Fibroblast of mammary gland (primary cell): ENCODE measurements at regions not wholly inside any gene's neighbourhood (a gene's known extent, or its start where the extent isn't known, plus 50 kb on each side); places are given as distances from the start of the nearest gene placed in this dataset.

ENCODE experiments used
- DNase-seq: peaks from one replicate; pipeline ENCODE4 v3.0.0-alpha.2; 2010; ENCODE audit warnings: low read depth
- H3K4me3 ChIP-seq: 2 replicates; pipeline ENCODE4 v1.5.1; 2011; ENCODE audit warnings: low read depth, mild to moderate bottlenecking, low read length, moderate library complexity; ENCODE audit not compliant: control insufficient read depth
- CTCF ChIP-seq: conservative IDR thresholded peaks from 2 replicates; pipeline ENCODE4 v1.5.1; 2011; ENCODE audit warnings: low read depth, low read length, inconsistent platforms; ENCODE audit not compliant: control insufficient read depth, insufficient read depth

DNA sequence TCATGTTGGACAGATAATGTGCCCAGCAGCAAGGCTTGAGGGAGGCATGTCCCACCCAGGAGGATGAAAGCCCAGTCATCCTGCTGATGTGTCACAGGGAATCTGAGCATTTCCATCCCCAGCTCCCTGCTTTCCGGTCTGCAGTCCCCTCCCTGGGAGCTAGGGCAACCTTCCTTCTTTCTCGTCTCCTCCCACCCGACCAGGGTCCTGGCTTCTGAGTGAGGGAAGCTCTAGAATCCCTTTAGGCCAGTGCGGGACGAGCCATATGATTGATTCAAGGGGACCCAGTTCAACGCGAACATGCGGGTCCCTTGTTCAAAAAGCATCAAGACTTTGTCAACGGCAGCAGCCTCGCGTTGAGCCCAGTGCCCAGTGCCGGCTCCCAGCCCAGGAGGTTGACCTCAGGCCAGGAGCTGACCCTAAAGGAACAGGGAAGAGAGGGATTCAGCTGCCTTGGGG lies 96.7 kb upstream of the TMPRSS2 start:
- H3K4me3 ChIP-seq: no peak overlapping the region
- TF ChIP-seq CTCF: no peak
- no peak for DNase-seq

- no peak for TF ChIP-seq CTCF
- no peak for DNase-seq
- H3K4me3 ChIP-seq: no peak overlapping the region
These were observed 95.5 kb upstream of the TMPRSS2 start for GRCh38 chr21:41603476-41603875.

DNA sequence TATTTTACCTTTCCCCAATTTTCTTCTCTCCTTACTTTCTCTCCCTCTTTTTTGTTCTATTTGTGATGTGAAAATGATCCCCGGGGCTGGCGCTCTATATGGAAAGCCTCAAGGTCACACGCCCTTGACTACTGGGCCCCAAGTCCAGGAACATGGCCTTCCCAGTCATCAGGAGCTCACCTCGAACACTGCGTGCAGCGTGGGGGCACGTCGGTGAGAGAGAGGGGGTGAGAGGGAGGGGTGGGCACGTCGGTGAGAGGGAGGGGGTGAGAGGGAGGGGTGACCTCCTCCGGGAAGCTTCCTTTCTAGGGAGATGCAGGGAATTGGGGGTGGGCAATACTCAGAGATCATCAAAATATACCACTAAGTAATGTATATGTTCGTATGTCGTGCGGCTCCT lies 94.6 kb upstream of the TMPRSS2 start:
- no peak overlapping the region for H3K4me3 ChIP-seq
- TF ChIP-seq CTCF: no peak
- no peak for DNase-seq

- peak; percentile 11 for DNase-seq
- no peak for TF ChIP-seq CTCF
- H3K4me3 ChIP-seq: no peak overlapping the region
These were observed 93.8 kb upstream of the TMPRSS2 start for GRCh38 chr21:41601573-41602368.

DNA sequence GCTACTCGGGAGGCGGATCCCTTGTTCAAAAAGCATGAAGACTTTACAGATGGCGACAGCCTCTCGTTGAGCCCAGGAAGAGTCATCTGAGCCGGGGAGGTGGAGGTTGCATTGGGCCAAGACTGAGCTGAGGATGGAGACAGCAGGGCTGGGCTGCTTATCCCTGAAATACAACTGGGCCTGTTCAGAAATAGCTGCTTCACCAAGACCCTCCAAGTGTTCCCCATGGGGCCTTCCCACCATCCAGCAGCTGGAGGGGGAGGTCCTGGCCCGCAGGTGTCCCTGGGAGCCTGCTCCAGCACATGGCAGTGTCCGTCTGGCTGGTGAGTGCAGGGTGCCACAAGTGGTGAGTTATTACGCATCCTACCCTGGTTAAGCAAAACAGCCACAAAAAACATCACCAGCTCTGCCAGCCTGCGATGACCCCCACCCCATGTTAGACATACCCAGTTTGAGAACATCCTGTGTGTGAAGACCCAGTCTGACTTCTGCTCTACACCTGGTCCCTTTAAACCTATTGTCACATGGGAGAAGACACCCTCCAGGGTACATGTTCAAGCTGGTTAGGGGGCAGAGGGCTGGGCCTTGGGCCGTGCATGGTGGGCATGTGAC lies 93.1 kb upstream of the TMPRSS2 start:
- TF ChIP-seq CTCF: no peak
- no peak for DNase-seq
- H3K4me3 ChIP-seq: no peak overlapping the region

DNA sequence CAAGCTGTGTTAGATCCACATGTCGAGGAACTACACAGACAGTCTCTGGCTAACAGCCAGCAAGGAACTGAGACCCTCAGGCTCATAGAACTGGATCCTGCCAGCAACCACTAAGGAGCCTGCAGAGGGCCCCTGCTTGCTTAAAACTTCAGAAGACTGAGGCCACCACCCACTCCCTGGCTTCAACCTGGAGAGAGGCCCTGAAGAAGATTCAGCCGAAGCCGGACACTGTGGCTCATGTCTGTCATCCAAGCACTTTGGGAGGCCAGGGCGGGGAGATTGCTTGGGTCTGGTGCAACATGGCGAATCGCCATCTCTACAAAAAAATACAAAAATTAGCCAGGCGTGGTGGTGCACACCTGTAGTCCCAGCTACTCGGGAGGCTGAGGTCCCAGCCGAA lies 92.6 kb upstream of the TMPRSS2 start:
- no peak for TF ChIP-seq CTCF
- DNase-seq: no peak
- no peak overlapping the region for H3K4me3 ChIP-seq
